Neural cell (in vitro differentiated cells): ENCODE measurements at regions not wholly inside any gene's neighbourhood (a gene's known extent, or its start where the extent isn't known, plus 50 kb on each side); places are given as distances from the start of the nearest gene placed in this dataset.

Experiments used
- H2AFZ ChIP-seq: fragments of 200-600, 300-800 bp; sonication (generic), shearing (Covaris generic); 2 replicates; pipeline ENCODE4 v1.6.0; 2014; ENCODE audit warnings: low read depth, mild to moderate bottlenecking, antibody characterized with exemption, low read length, moderate library complexity
- H3F3A ChIP-seq: fragments of 200-600 bp; shearing (Covaris generic); 2 replicates; pipeline ENCODE4 v1.6.1; 2016; ENCODE audit warnings: mild to moderate bottlenecking, moderate library complexity, mixed read lengths, antibody characterized with exemption, low read length; ENCODE audit not compliant: insufficient read depth, poor library complexity, severe bottlenecking
- H3K27ac ChIP-seq: fragments of 200-600, 300-800 bp; sonication (generic), shearing (Covaris generic); 2 replicates; pipeline ENCODE4 v1.5.1; 2014; ENCODE audit warnings: mild to moderate bottlenecking, low read length, moderate library complexity
- H3K27me3 ChIP-seq: fragments of 300-800, 200-600 bp; sonication (generic), shearing (Covaris generic); 2 replicates; pipeline ENCODE4 v1.6.0; 2014; ENCODE audit warnings: mild to moderate bottlenecking, low read depth, low read length, moderate library complexity; ENCODE audit not compliant: insufficient read depth
- H3K36me3 ChIP-seq: fragments of 300-800, 200-600 bp; sonication (generic), shearing (Covaris generic); 2 replicates; pipeline ENCODE4 v1.5.1; 2014; ENCODE audit warnings: mild to moderate bottlenecking, antibody characterized with exemption, low read length, moderate library complexity; ENCODE audit not compliant: insufficient read depth
- H3K4me2 ChIP-seq: fragments of 300-800, 200-600 bp; sonication (generic), shearing (Covaris generic); 2 replicates; pipeline ENCODE4 v1.6.0; 2014; ENCODE audit warnings: mild to moderate bottlenecking, low read length
- H3K4me3 ChIP-seq: fragments of 300-800, 200-600 bp; sonication (generic), shearing (Covaris generic); 2 replicates; pipeline ENCODE4 v1.5.1; 2014; ENCODE audit warnings: mild to moderate bottlenecking, low read length, moderate library complexity
- H3K79me2 ChIP-seq: fragments of 200-600 bp; shearing (Covaris generic); replicated peaks from 2 replicates; pipeline ENCODE4 v1.6.0; 2014; ENCODE audit warnings: mild to moderate bottlenecking, low read length, moderate library complexity; ENCODE audit not compliant: insufficient read depth
- H3K9ac ChIP-seq: fragments of 300-800, 200-600 bp; sonication (generic), shearing (Covaris generic); 2 replicates; pipeline ENCODE4 v1.6.1; 2016; ENCODE audit warnings: mild to moderate bottlenecking, low read length, mixed read lengths
- H3K9me2 ChIP-seq: fragments of 200-600 bp; shearing (Covaris generic); 2 replicates; pipeline ENCODE4 v1.6.1; 2016; ENCODE audit warnings: mild to moderate bottlenecking, low read length, mixed read lengths; ENCODE audit not compliant: insufficient read depth
- H3K9me3 ChIP-seq: fragments of 200-600, 300-800 bp; sonication (generic), shearing (Covaris generic); 2 replicates; pipeline ENCODE4 v1.6.1; 2016; ENCODE audit warnings: mild to moderate bottlenecking, mixed run types, low read length, moderate library complexity, mixed read lengths
- H4K20me1 ChIP-seq: fragments of 200-600 bp; shearing (Covaris generic); 2 replicates; pipeline ENCODE4 v1.6.1; 2016; ENCODE audit warnings: mild to moderate bottlenecking, mixed run types; ENCODE audit not compliant: insufficient read depth
- CTCF ChIP-seq: fragments of 450-650 bp; IDR thresholded peaks from 2 replicates; pipeline ENCODE4 v1.5.1; 2014; ENCODE audit warnings: antibody characterized with exemption, mild to moderate bottlenecking, moderate library complexity; ENCODE audit not compliant: poor library complexity, severe bottlenecking
- EP300 ChIP-seq: fragments of 450-650 bp; conservative IDR thresholded peaks from 2 replicates; pipeline ENCODE4 v1.6.1; 2014; ENCODE audit warnings: antibody characterized with exemption, mild to moderate bottlenecking, moderate library complexity; ENCODE audit not compliant: poor library complexity, severe bottlenecking
- EZH2 ChIP-seq: fragments of 200-600, 300-800 bp; shearing (Covaris generic), sonication (generic); IDR thresholded peaks from 2 replicates; pipeline ENCODE4 v1.6.1; 2014; ENCODE audit warnings: antibody characterized with exemption, low read length, borderline replicate concordance, mild to moderate bottlenecking; ENCODE audit not compliant: insufficient read depth, poor library complexity, severe bottlenecking
- MXI1 ChIP-seq: fragments of 450-650 bp; conservative IDR thresholded peaks from 2 replicates; pipeline ENCODE4 v1.6.1; 2014; ENCODE audit warnings: antibody characterized with exemption, mild to moderate bottlenecking; ENCODE audit not compliant: poor library complexity, severe bottlenecking
- POLR2AphosphoS5 ChIP-seq: IDR thresholded peaks from 2 replicates; pipeline ENCODE4 v1.6.1; 2012
- RAD21 ChIP-seq: fragments of 450-650 bp; conservative IDR thresholded peaks from 2 replicates; pipeline ENCODE4 v1.6.1; 2014; ENCODE audit warnings: antibody characterized with exemption, mild to moderate bottlenecking, moderate library complexity
- SMC3 ChIP-seq: fragments of 450-650 bp; conservative IDR thresholded peaks from 2 replicates; pipeline ENCODE4 v1.6.1; 2014; ENCODE audit warnings: antibody characterized with exemption, mild to moderate bottlenecking, moderate library complexity; ENCODE audit not compliant: poor library complexity
- TAF1 ChIP-seq: IDR thresholded peaks from 2 replicates; pipeline ENCODE4 v1.6.1; 2012; ENCODE audit warnings: low read depth
- TF ChIP-seq, protein P1 (sequence below): IDR thresholded peaks from 2 replicates; pipeline ENCODE4 v1.6.1; 2012; ENCODE audit warnings: borderline replicate concordance

DNA sequence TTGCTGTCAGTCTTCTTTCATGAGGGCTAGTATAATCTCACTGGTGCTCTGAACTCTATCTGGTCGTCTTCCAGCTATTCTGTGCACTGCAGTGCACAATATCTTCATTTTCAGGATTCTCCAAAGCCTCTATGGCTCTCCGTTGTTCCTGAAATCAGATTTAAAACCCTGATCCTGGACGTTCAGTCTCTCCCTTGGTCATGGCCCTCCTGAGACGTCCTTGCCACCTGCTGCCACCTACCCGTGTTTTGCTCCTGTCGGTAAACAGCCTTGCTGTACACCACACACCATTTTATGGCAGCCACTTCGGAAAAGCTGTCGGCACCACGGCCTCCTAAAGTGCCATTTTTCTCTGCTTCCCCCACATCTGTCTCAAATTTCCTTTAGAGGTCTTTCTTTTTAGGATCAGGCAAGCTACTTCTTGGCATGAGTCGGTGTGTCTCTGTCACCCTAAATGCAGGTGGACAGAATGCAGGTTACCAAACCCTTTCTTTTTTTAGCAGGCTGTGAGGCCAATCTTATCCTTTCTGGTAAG is 170.0 kb downstream of the HRH4 start:
- no peaks in the 10 kb centered on the region for H3K27me3 ChIP-seq
- H3K9ac ChIP-seq = no peak overlapping the region
- no peak overlapping the region for H3K4me3 ChIP-seq
- no peak overlapping the region for H3K4me2 ChIP-seq
- no peaks in the 10 kb centered on the region for H3K9me3 ChIP-seq
- no peaks in the 10 kb centered on the region for H3F3A ChIP-seq
- no peaks in the 10 kb centered on the region for H3K79me2 ChIP-seq
- no peak overlapping the region for H2AFZ ChIP-seq
- H3K27ac ChIP-seq = no peak overlapping the region
- no peaks in the 10 kb centered on the region for H4K20me1 ChIP-seq
- no peaks in the 10 kb centered on the region for H3K9me2 ChIP-seq
- H3K36me3 ChIP-seq = no peaks in the 10 kb centered on the region
- TF ChIP-seq CTCF (no peak), RAD21 (no peak), EZH2 (no peak), MXI1 (no peak), EP300 (no peak), POLR2AphosphoS5 (no peak), SMC3 (no peak), TAF1 (no peak)
- TF ChIP-seq, protein P1, sequence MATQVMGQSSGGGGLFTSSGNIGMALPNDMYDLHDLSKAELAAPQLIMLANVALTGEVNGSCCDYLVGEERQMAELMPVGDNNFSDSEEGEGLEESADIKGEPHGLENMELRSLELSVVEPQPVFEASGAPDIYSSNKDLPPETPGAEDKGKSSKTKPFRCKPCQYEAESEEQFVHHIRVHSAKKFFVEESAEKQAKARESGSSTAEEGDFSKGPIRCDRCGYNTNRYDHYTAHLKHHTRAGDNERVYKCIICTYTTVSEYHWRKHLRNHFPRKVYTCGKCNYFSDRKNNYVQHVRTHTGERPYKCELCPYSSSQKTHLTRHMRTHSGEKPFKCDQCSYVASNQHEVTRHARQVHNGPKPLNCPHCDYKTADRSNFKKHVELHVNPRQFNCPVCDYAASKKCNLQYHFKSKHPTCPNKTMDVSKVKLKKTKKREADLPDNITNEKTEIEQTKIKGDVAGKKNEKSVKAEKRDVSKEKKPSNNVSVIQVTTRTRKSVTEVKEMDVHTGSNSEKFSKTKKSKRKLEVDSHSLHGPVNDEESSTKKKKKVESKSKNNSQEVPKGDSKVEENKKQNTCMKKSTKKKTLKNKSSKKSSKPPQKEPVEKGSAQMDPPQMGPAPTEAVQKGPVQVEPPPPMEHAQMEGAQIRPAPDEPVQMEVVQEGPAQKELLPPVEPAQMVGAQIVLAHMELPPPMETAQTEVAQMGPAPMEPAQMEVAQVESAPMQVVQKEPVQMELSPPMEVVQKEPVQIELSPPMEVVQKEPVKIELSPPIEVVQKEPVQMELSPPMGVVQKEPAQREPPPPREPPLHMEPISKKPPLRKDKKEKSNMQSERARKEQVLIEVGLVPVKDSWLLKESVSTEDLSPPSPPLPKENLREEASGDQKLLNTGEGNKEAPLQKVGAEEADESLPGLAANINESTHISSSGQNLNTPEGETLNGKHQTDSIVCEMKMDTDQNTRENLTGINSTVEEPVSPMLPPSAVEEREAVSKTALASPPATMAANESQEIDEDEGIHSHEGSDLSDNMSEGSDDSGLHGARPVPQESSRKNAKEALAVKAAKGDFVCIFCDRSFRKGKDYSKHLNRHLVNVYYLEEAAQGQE = no peak

DNA sequence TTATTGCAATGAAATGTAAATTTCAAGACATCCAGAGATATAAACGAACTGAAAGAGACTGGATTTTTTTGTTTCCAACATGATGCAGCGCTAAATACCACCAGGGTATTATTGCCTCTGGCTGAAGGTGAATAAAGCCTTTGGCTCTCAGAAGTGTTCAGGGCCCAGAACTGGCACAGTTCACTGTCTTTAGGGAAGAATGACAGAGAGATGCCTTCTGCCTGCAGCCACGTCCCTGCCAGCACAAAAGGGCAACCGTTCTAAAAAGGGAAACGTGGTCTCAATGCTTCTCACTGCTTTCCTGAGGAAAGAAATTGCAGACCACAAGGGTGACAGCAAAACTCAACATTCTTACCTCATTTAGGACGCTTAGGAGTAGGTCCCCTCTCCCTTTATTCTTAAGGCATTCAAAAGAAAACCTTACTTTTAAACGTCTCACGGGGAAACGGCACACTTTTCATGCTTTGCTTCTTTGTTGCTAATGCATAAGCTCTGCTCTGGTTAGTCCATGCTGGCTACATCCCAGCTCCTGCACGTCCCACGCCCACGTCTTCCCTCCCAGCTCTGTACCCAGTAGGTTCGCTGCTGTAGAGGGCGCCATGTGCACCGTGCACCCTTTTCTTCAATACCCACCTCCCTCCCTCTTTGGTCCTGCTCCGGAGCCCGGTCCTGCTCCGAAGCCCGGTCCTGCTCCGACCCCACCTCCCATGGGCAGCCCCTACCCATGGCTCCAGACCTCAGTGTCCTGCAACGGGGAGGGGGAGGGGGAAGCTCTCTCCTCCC is 171.0 kb downstream of the HRH4 start:
- Histone ChIP-seq H3K27ac (no peak overlapping the region), H3K27me3 (no peaks in the 10 kb centered on the region), H3K9me2 (no peaks in the 10 kb centered on the region), H3F3A (no peaks in the 10 kb centered on the region), H3K79me2 (no peaks in the 10 kb centered on the region), H3K9me3 (no peaks in the 10 kb centered on the region), H2AFZ (no peak overlapping the region), H3K36me3 (no peaks in the 10 kb centered on the region), H3K4me3 (no peak overlapping the region), H4K20me1 (no peaks in the 10 kb centered on the region), H3K9ac (no peak overlapping the region), H3K4me2 (no peak overlapping the region)
- TF ChIP-seq, protein P1 = no peak
- TF ChIP-seq EZH2 = no peak
- TF ChIP-seq MXI1 = no peak
- TF ChIP-seq RAD21 = no peak
- TF ChIP-seq POLR2AphosphoS5 = no peak
- TF ChIP-seq EP300 = no peak
- no peak for TF ChIP-seq CTCF
- TF ChIP-seq TAF1 = no peak
- TF ChIP-seq SMC3 = no peak
